SK-N-SH (cell line): ENCODE measurements at regions not wholly inside any gene's neighbourhood (a gene's known extent, or its start where the extent isn't known, plus 50 kb on each side); places are given as distances from the start of the nearest gene placed in this dataset.

Experiments
- CTCF ChIA-PET: fragments of 300-600, 350-600 bp; formaldehyde crosslinking; extraction: SDS; loops from one replicate; lab custom pipeline; 2021; lab: Yijun Ruan, JAX
- POLR2A ChIA-PET: fragments of 350-600 bp; sonication (Branson Sonifier 250); formaldehyde crosslinking; extraction: SDS; loops from one replicate; lab custom pipeline; 2020; ENCODE audit warnings: antibody characterized with exemption, inconsistent platforms; lab: Yijun Ruan, JAX
- DNase-seq: peaks from one replicate; pipeline ENCODE4 v3.0.0; 2012
- H2AFZ ChIP-seq: fragments of 200-600 bp; sonication (generic); 2 replicates; pipeline ENCODE4 v1.8.1; 2016; ENCODE audit warnings: antibody characterized with exemption, mild to moderate bottlenecking, low read depth
- H3F3A ChIP-seq: fragments of 200-600 bp; sonication (generic); replicated peaks from 2 replicates; pipeline ENCODE3; 2016; ENCODE audit warnings: antibody characterized with exemption, mild to moderate bottlenecking; ENCODE audit not compliant: insufficient read depth
- H3K27ac ChIP-seq, 2 experiments: fragments of 200-500 bp in 1 of 2; fragments of 200-600 bp in 1 of 2; sonication (Bioruptor generic) in 1 of 2; sonication (generic), shearing (Covaris generic) in 1 of 2; 2 replicates each; pipeline versions ENCODE4 v1.5.1 to v1.6.1; 2014 to 2016; ENCODE audit warnings: low read depth in 2 of 2, inconsistent platforms in 1 of 2, low read length in 1 of 2, mild to moderate bottlenecking in 1 of 2, mixed read lengths in 1 of 2
- H3K27me3 ChIP-seq: fragments of 200-600 bp; sonication (generic), shearing (Covaris generic); 2 replicates; pipeline ENCODE4 v1.6.1; 2016; ENCODE audit warnings: mixed run types; ENCODE audit not compliant: insufficient read depth
- H3K36me3 ChIP-seq, 2 experiments: fragments of 200-500 bp in 1 of 2; fragments of 200-600 bp in 1 of 2; sonication (Bioruptor generic) in 1 of 2; sonication (generic) in 1 of 2; replicated peaks in 1 of 2; 2 replicates each; pipeline versions ENCODE3 to v1.5.1; 2014 to 2016; ENCODE audit warnings: low read length in 1 of 2, mild to moderate bottlenecking in 1 of 2; ENCODE audit not compliant: insufficient read depth in 2 of 2, control insufficient read depth in 1 of 2
- H3K4me1 ChIP-seq, 2 experiments: fragments of 200-500 bp in 1 of 2; fragments of 200-600 bp in 1 of 2; sonication (Bioruptor generic) in 1 of 2; sonication (generic), shearing (Covaris generic) in 1 of 2; 2 replicates each; pipeline versions ENCODE4 v1.5.1 to v1.6.1; 2014 to 2016; ENCODE audit warnings: low read depth in 1 of 2, low read length in 1 of 2, mixed run types in 1 of 2; ENCODE audit not compliant: insufficient read depth in 2 of 2, control insufficient read depth in 1 of 2
- H3K4me2 ChIP-seq: fragments of 200-600 bp; sonication (generic), shearing (Covaris generic); 2 replicates; pipeline ENCODE4 v1.6.1; 2017; ENCODE audit warnings: mixed run types
- H3K4me3 ChIP-seq, 2 experiments: fragments of 200-500 bp in 1 of 2; fragments of 200-600 bp in 1 of 2; sonication (Bioruptor generic) in 1 of 2; sonication (generic), shearing (Covaris generic) in 1 of 2; 2 replicates each; pipeline versions ENCODE4 v1.5.1 to v1.8.1; 2014 to 2016; ENCODE audit warnings: low read depth in 2 of 2, inconsistent platforms in 1 of 2, low read length in 1 of 2, mild to moderate bottlenecking in 1 of 2, mixed read lengths in 1 of 2, moderate library complexity in 1 of 2
- H3K79me2 ChIP-seq: fragments of 200-600 bp; sonication (generic); 2 replicates; pipeline ENCODE4 v1.8.1; 2017; ENCODE audit warnings: mild to moderate bottlenecking; ENCODE audit not compliant: insufficient read depth
- H3K9ac ChIP-seq: fragments of 200-600 bp; sonication (generic); 2 replicates; pipeline ENCODE4 v1.6.1; 2017; ENCODE audit warnings: mixed run types
- H3K9me2 ChIP-seq: fragments of 200-600 bp; sonication (generic); 2 replicates; pipeline ENCODE4 v1.6.1; 2017; ENCODE audit warnings: mixed run types
- H3K9me3 ChIP-seq: fragments of 200-600 bp; sonication (generic); 2 replicates; pipeline ENCODE4 v1.6.1; 2017; ENCODE audit warnings: mixed run types, mild to moderate bottlenecking, moderate library complexity
- H4K20me1 ChIP-seq: fragments of 200-600 bp; sonication (generic); 2 replicates; pipeline ENCODE4 v1.6.1; 2017; ENCODE audit warnings: mild to moderate bottlenecking, mixed run types; ENCODE audit not compliant: insufficient read depth
- CHD2 ChIP-seq: fragments of 150-350 bp; IDR thresholded peaks from 2 replicates; pipeline ENCODE4 v1.6.1; 2018; ENCODE audit warnings: low read length; ENCODE audit not compliant: partially characterized antibody
- ELF1 ChIP-seq: IDR thresholded peaks from 2 replicates; pipeline ENCODE4 v1.4.0; 2012
- EP300 ChIP-seq, 2 experiments: IDR thresholded peaks; 2 replicates each; pipeline versions ENCODE4 v1.4.0 to v1.6.1; 2012; ENCODE audit warnings: borderline replicate concordance in 1 of 2, low read depth in 1 of 2, low read length in 1 of 2
- EZH2phosphoT487 ChIP-seq: fragments of 200-600 bp; sonication (generic); IDR thresholded peaks from 2 replicates; pipeline ENCODE4 v1.6.1; 2017; ENCODE audit warnings: low read depth, mixed run types, mild to moderate bottlenecking, antibody characterized with exemption, moderate library complexity, borderline replicate concordance
- FOSL2 ChIP-seq: IDR thresholded peaks from 2 replicates; pipeline ENCODE4 v1.4.0; 2012; ENCODE audit warnings: low read depth, mild to moderate bottlenecking, moderate library complexity, borderline replicate concordance
- FOXM1 ChIP-seq: IDR thresholded peaks from 2 replicates; pipeline ENCODE4 v1.4.0; 2012; ENCODE audit warnings: low read depth, mild to moderate bottlenecking
- GABPA ChIP-seq: IDR thresholded peaks from 2 replicates; pipeline ENCODE4 v1.4.0; 2012; ENCODE audit warnings: low read depth, mild to moderate bottlenecking
- GATA2 ChIP-seq: sonication (generic); formaldehyde crosslinking; IDR thresholded peaks from 2 replicates; pipeline ENCODE4 v1.5.0; 2020; ENCODE audit warnings: mild to moderate bottlenecking, missing genetic modification reagents
- JUND ChIP-seq: IDR thresholded peaks from 2 replicates; pipeline ENCODE4 v1.4.0; 2012
- MEF2A ChIP-seq: IDR thresholded peaks from 2 replicates; pipeline ENCODE4 v1.4.0; 2012; ENCODE audit warnings: low read depth, borderline replicate concordance
- MXI1 ChIP-seq: IDR thresholded peaks from 2 replicates; pipeline ENCODE4 v1.6.1; 2012; ENCODE audit warnings: mild to moderate bottlenecking, low read depth, low read length, improper control_type of control experiment
- NFIC ChIP-seq: IDR thresholded peaks from 2 replicates; pipeline ENCODE4 v1.4.0; 2012; ENCODE audit warnings: borderline replicate concordance
- NRF1 ChIP-seq: IDR thresholded peaks from 2 replicates; pipeline ENCODE4 v1.6.1; 2012; ENCODE audit warnings: low read depth, mild to moderate bottlenecking, low read length
- POLR2AphosphoS5 ChIP-seq: IDR thresholded peaks from 2 replicates; pipeline ENCODE4 v1.6.1; 2012; ENCODE audit warnings: low read depth, low read length
- RFX5 ChIP-seq: IDR thresholded peaks from 2 replicates; pipeline ENCODE4 v1.6.1; 2012; ENCODE audit warnings: mild to moderate bottlenecking, improper control_type of control experiment, low read length
- RXRA ChIP-seq: IDR thresholded peaks from 2 replicates; pipeline ENCODE4 v1.4.0; 2012; ENCODE audit warnings: low read depth, mild to moderate bottlenecking, borderline replicate concordance
- SIN3A ChIP-seq: IDR thresholded peaks from 2 replicates; pipeline ENCODE4 v1.6.1; 2012; ENCODE audit warnings: low read depth, mild to moderate bottlenecking, low read length, moderate library complexity, borderline replicate concordance
- TCF12 ChIP-seq: IDR thresholded peaks from 2 replicates; pipeline ENCODE4 v1.4.0; 2012
- TEAD4 ChIP-seq: IDR thresholded peaks from 2 replicates; pipeline ENCODE4 v1.4.0; 2012; ENCODE audit warnings: mild to moderate bottlenecking, borderline replicate concordance; ENCODE audit not compliant: insufficient read depth
- YY1 ChIP-seq: IDR thresholded peaks from 2 replicates; pipeline ENCODE4 v1.4.0; 2012; ENCODE audit warnings: low read depth, mild to moderate bottlenecking
- WGBS: methylation state at CpG from one replicate; pipeline ENCODE4 v1.1.6; 2017; ENCODE audit warnings: low lambda C conversion rate; 5-methylcytosine and 5-hydroxymethylcytosine counted together
- TF ChIP-seq, protein P1 (sequence below): IDR thresholded peaks from 2 replicates; pipeline ENCODE4; 2012
- TF ChIP-seq, protein P2 (sequence below): IDR thresholded peaks from 2 replicates; pipeline ENCODE4 v1.4.0; 2012; ENCODE audit warnings: low read depth

DNA sequence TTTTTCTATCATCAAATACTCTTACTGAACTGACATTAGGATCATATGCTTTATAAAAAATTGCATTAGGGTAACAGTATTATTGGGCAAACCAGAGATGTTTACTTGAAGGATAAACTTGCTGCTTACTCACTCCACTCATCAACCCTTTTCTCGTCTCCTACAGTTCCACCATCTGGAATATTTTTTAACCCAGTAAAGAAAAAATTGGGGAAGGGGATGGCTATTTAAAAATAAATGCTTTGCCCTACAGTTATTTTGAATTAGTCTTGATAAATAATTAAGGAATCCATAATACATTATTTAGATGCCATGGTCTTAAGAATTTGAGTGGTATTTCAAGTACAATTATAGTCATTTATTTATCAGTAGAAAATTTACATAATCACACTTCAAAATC, 225.8 kb downstream of the MEF2C start:
- H3K9me3 ChIP-seq: no peaks in the 10 kb centered on the region
- H4K20me1 ChIP-seq: no peaks in the 10 kb centered on the region
- no peak overlapping the region for H3K27ac ChIP-seq
- H3K79me2 ChIP-seq: no peaks in the 10 kb centered on the region
- H3K36me3 ChIP-seq: no peaks in the 10 kb centered on the region
- CTCF ChIA-PET: no interaction called here
- peaks cover 0 to 7% of the 10 kb centered on the region in 2 experiments; a peak in 1 of 4 replicates for H3K4me1 ChIP-seq
- peaks cover 15% of the 10 kb centered on the region for H3K27me3 ChIP-seq
- 4% methylated on average over 1 of the region's 1 CpG for WGBS
- no peak overlapping the region for H3K4me3 ChIP-seq
- no peak overlapping the region for H2AFZ ChIP-seq
- POLR2A ChIA-PET: no interaction called here
- TF ChIP-seq FOSL2 (no peak), FOXM1 (no peak), NFIC (no peak), JUND (no peak), EZH2phosphoT487 (no peak), CHD2 (no peak), MXI1 (no peak), POLR2AphosphoS5 (no peak)
- TF ChIP-seq, protein P1, sequence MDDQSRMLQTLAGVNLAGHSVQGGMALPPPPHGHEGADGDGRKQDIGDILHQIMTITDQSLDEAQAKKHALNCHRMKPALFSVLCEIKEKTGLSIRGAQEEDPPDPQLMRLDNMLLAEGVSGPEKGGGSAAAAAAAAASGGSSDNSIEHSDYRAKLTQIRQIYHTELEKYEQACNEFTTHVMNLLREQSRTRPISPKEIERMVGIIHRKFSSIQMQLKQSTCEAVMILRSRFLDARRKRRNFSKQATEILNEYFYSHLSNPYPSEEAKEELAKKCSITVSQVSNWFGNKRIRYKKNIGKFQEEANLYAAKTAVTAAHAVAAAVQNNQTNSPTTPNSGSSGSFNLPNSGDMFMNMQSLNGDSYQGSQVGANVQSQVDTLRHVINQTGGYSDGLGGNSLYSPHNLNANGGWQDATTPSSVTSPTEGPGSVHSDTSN: no peak
- peaks cover 5% of the 10 kb centered on the region for H3K9me2 ChIP-seq
- H3K4me2 ChIP-seq: no peak overlapping the region
- DNase-seq: no peak
- H3F3A ChIP-seq: peaks cover 5% of the 10 kb centered on the region
- no peak overlapping the region for H3K9ac ChIP-seq

DNA sequence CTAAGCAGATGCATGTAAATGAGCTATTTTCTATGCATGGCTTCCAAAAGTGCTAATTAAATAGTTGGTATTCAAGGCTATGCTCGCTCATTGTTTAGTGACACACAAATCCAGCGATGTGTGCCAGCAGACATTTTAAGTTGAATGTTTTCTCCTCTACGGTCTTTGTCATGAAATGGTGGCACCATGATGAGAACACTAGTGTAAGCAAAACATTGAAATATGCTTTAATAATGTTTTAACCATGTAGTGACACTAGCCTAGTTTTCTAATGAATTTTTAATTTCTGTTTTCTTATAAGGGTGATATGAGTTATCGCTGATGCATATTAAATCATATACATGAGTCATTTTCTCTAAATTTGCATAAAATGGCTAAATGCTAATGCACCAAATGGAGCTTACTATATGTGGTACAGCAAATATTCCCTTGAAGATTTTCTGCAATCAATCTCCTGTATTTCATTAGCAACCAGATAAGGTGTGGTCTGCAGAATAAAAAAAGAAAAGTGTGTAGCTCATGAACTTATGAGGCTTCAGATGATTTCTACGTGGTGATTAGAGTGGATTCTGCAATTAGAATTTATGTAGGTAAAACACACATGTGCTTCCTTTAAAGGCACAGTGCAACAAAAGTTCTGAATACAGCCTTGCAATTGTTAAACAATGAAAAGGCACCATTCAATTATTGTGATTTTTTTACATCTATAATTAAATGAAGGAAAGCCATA, 226.6 kb downstream of the MEF2C start:
- Histone ChIP-seq H4K20me1 (no peaks in the 10 kb centered on the region), H3K9me2 (peaks cover 5% of the 10 kb centered on the region), H3K4me2 (no peak overlapping the region), H3K9ac (no peak overlapping the region), H3F3A (peaks cover 5% of the 10 kb centered on the region), H3K27me3 (peaks cover 15% of the 10 kb centered on the region), H2AFZ (no peak overlapping the region)
- DNase-seq: no peak
- TF ChIP-seq ELF1 (no peak), YY1 (no peak), POLR2AphosphoS5 (no peak), TEAD4 (no peak), NFIC (no peak), RFX5 (no peak), MEF2A (no peak), GABPA (no peak), RXRA (no peak), EP300 (IDR thresholded peaks at IDR 0.05; ENCODE audit: borderline replicate concordance in 1 of 2, low read depth in 1 of 2, low read length in 1 of 2) (no peak), SIN3A (no peak), GATA2 (no peak), NRF1 (no peak), FOSL2 (no peak), EZH2phosphoT487 (no peak), TCF12 (no peak), CHD2 (no peak)
- TF ChIP-seq, protein P2, sequence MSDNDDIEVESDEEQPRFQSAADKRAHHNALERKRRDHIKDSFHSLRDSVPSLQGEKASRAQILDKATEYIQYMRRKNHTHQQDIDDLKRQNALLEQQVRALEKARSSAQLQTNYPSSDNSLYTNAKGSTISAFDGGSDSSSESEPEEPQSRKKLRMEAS: no peak
- TF ChIP-seq, protein P1: no peak
- TF ChIP-seq, all 33 proteins: peak for 0
- Histone ChIP-seq H3K79me2 (no peaks in the 10 kb centered on the region), H3K4me1 (peaks cover 0 to 6% of the 10 kb centered on the region in 2 experiments; a peak in 1 of 4 replicates), H3K27ac (no peak overlapping the region), H3K4me3 (no peak overlapping the region), H3K36me3 (no peaks in the 10 kb centered on the region), H3K9me3 (no peaks in the 10 kb centered on the region)
- ChIA-PET CTCF (interaction anchor here (1.0 kb wide), 1 partner anchor 34 kb away, joined by 5 read pairs; no protein-coding TSS in a partner anchor), POLR2A (no interaction called here)
- 16% methylated on average over 5 of the region's 5 CpGs for WGBS
